Panc1 (cell line): ENCODE measurements at regions not wholly inside any gene's neighbourhood (a gene's known extent, or its start where the extent isn't known, plus 50 kb on each side); places are given as distances from the start of the nearest gene placed in this dataset.

Experiments
- ATAC-seq: fragments of 200-7000 bp; cut with Tn5 transposase; 2 replicates; pipeline ENCODE4 v1.9.1; 2020; ENCODE audit warnings: mild to moderate bottlenecking, moderate library complexity
- BruUV-seq: library from RNA; stranded (reverse); fragments of 400-500 nt; replicated peaks from 2 replicates; lab custom pipeline; 2021; lab: Mats Ljungman, UMichigan
- CTCF ChIA-PET: fragments of 300-600 bp; sonication (Branson Sonifier 250); formaldehyde crosslinking; loops from one replicate; lab custom pipeline; 2022; ENCODE audit warnings: antibody characterized with exemption; lab: Charles Lee
- POLR2A ChIA-PET: fragments of 300-600 bp; sonication (Branson Sonifier 250); formaldehyde crosslinking; loops from one replicate; lab custom pipeline; 2022; ENCODE audit warnings: antibody characterized with exemption; lab: Charles Lee
- DNase-seq: peaks from one replicate; pipeline ENCODE4 v3.0.0-alpha.2; 2010; ENCODE audit warnings: low read depth, low spot score
- H3K27ac ChIP-seq: 2 replicates; pipeline ENCODE4 v1.5.1; 2011; ENCODE audit warnings: mild to moderate bottlenecking, low read length, inconsistent platforms
- H3K27me3 ChIP-seq: fragments of 200-500 bp; sonication (Bioruptor generic); 2 replicates; pipeline ENCODE4 v1.6.0; 2014; ENCODE audit warnings: low read length, inconsistent platforms; ENCODE audit not compliant: control insufficient read depth, insufficient read depth
- H3K36me3 ChIP-seq: fragments of 200-500 bp; sonication (Bioruptor generic); 2 replicates; pipeline ENCODE4 v1.5.1; 2014; ENCODE audit warnings: inconsistent platforms, mild to moderate bottlenecking, low read length, moderate library complexity; ENCODE audit not compliant: control insufficient read depth, insufficient read depth
- H3K4me1 ChIP-seq: 2 replicates; pipeline ENCODE4 v1.5.1; 2011; ENCODE audit warnings: inconsistent platforms, mild to moderate bottlenecking, low read length, moderate library complexity; ENCODE audit not compliant: control insufficient read depth, insufficient read depth
- H3K4me3 ChIP-seq, 2 experiments: 2 replicates each; pipeline ENCODE4 v1.5.1; 2011 to 2012; ENCODE audit warnings: low read depth in 2 of 2, low read length in 2 of 2, mild to moderate bottlenecking in 2 of 2, inconsistent platforms in 1 of 2, moderate library complexity in 1 of 2
- H3K9me3 ChIP-seq: fragments of 200-500 bp; sonication (Bioruptor generic); 2 replicates; pipeline ENCODE4 v1.5.1; 2014; ENCODE audit warnings: low read depth, mild to moderate bottlenecking, inconsistent platforms, low read length, moderate library complexity; ENCODE audit not compliant: control insufficient read depth, insufficient read depth
- POLR2AphosphoS5 ChIP-seq: IDR thresholded peaks from 2 replicates; pipeline ENCODE4 v1.6.1; 2012; ENCODE audit warnings: mild to moderate bottlenecking, low read depth, low read length, moderate library complexity
- SIN3A ChIP-seq: IDR thresholded peaks from 2 replicates; pipeline ENCODE4 v1.6.1; 2012; ENCODE audit warnings: low read depth, mild to moderate bottlenecking, low read length, moderate library complexity, borderline replicate concordance; ENCODE audit not compliant: insufficient read depth
- TCF7L2 ChIP-seq: IDR thresholded peaks from 2 replicates; pipeline ENCODE4 v1.6.1; 2011; ENCODE audit warnings: mild to moderate bottlenecking, low read depth, low read length, inconsistent platforms
- in situ Hi-C: cut with HindIII; loops from 2 replicates; pipeline ENCODE4 v1.10.0; 2016; ENCODE audit warnings: low sequenced_read_pairs, low pct_unique_long_range_greater_than_20kb
- intact Hi-C: fragments of 100-400 bp; cut with micrococcal nuclease; formaldehyde crosslinking; loops from one replicate; pipeline ENCODE4 v1.10.0; 2022; ENCODE audit not compliant: unreplicated experiment
- TF ChIP-seq, protein P1 (sequence below), 2 experiments: IDR thresholded peaks; 2 replicates each; pipeline ENCODE4 v1.6.1; 2011 to 2012; ENCODE audit warnings: low read depth in 2 of 2, control low read depth in 1 of 2, low read length in 1 of 2, mild to moderate bottlenecking in 1 of 2, moderate library complexity in 1 of 2; ENCODE audit not compliant: insufficient read depth in 1 of 2
- TF ChIP-seq, protein P2 (sequence below): fragments of 450-650 bp; IDR thresholded peaks from 2 replicates; pipeline ENCODE4 v1.5.1; 2017; ENCODE audit warnings: mild to moderate bottlenecking

DNA sequence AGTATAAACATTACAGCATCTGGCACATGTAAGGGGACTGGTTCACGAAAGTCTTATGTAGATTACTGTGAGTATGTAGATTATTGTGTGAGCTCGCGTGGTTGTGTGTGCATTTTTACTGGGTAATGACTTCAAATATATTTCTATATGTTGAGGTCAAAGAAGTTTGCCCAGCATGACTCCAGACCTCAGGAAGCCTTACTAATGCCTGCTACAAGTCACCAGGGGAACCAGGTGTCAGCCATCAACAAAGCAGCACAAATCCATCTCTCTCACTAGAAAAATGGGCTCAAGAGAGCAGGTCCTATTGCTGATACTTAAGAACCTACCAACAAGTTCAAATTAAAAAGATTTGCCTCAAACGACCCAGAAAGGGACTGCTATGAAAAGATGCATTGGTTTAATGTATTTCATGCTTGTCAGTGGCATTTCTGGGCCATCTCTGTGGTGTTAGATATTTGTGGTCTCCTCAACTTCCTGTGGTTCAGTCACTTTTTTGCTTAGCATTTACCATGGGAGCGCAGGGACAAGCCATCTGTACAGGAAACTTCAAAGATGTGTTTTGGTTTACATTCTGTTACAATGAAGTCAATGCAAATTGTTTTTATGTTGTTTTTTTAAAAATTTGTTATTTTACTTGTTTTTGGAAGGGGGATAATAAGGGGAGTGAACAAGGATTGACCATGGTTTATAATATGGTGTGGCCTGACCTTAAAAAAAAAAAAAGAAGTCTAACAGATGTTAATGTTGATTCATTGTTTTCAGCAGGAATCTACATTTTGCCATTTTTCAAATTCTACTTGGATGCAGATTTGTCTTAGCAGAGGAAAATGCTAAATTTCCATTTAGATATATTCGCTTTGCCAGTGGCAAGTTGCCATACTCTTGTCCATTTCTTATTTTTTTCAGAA, 172.1 kb upstream of the ADAMTS9 start:
- DNase-seq, result no peak
- Histone ChIP-seq H3K36me3 (no peaks in the 10 kb centered on the region), H3K27ac (no peak overlapping the region), H3K4me3 (no peak overlapping the region), H3K27me3 (no peaks in the 10 kb centered on the region), H3K9me3 (no peaks in the 10 kb centered on the region), H3K4me1 (no peaks in the 10 kb centered on the region)
- ChIA-PET CTCF (no interaction called here), POLR2A (no interaction called here)
- intact Hi-C loops, result no loop called here
- ATAC-seq, result no peak
- TF ChIP-seq TCF7L2 (no peak), POLR2AphosphoS5 (no peak), SIN3A (no peak)
- TF ChIP-seq, protein P1, sequence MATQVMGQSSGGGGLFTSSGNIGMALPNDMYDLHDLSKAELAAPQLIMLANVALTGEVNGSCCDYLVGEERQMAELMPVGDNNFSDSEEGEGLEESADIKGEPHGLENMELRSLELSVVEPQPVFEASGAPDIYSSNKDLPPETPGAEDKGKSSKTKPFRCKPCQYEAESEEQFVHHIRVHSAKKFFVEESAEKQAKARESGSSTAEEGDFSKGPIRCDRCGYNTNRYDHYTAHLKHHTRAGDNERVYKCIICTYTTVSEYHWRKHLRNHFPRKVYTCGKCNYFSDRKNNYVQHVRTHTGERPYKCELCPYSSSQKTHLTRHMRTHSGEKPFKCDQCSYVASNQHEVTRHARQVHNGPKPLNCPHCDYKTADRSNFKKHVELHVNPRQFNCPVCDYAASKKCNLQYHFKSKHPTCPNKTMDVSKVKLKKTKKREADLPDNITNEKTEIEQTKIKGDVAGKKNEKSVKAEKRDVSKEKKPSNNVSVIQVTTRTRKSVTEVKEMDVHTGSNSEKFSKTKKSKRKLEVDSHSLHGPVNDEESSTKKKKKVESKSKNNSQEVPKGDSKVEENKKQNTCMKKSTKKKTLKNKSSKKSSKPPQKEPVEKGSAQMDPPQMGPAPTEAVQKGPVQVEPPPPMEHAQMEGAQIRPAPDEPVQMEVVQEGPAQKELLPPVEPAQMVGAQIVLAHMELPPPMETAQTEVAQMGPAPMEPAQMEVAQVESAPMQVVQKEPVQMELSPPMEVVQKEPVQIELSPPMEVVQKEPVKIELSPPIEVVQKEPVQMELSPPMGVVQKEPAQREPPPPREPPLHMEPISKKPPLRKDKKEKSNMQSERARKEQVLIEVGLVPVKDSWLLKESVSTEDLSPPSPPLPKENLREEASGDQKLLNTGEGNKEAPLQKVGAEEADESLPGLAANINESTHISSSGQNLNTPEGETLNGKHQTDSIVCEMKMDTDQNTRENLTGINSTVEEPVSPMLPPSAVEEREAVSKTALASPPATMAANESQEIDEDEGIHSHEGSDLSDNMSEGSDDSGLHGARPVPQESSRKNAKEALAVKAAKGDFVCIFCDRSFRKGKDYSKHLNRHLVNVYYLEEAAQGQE (IDR thresholded peaks at IDR 0.05; ENCODE audit: insufficient read depth in 1 of 2, low read depth in 2 of 2, low read length in 1 of 2), result no peak
- TF ChIP-seq, protein P2, sequence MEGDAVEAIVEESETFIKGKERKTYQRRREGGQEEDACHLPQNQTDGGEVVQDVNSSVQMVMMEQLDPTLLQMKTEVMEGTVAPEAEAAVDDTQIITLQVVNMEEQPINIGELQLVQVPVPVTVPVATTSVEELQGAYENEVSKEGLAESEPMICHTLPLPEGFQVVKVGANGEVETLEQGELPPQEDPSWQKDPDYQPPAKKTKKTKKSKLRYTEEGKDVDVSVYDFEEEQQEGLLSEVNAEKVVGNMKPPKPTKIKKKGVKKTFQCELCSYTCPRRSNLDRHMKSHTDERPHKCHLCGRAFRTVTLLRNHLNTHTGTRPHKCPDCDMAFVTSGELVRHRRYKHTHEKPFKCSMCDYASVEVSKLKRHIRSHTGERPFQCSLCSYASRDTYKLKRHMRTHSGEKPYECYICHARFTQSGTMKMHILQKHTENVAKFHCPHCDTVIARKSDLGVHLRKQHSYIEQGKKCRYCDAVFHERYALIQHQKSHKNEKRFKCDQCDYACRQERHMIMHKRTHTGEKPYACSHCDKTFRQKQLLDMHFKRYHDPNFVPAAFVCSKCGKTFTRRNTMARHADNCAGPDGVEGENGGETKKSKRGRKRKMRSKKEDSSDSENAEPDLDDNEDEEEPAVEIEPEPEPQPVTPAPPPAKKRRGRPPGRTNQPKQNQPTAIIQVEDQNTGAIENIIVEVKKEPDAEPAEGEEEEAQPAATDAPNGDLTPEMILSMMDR, result no peak
- in situ Hi-C loops, result no loop called here
- BruUV-seq, result no TSS peak

DNA sequence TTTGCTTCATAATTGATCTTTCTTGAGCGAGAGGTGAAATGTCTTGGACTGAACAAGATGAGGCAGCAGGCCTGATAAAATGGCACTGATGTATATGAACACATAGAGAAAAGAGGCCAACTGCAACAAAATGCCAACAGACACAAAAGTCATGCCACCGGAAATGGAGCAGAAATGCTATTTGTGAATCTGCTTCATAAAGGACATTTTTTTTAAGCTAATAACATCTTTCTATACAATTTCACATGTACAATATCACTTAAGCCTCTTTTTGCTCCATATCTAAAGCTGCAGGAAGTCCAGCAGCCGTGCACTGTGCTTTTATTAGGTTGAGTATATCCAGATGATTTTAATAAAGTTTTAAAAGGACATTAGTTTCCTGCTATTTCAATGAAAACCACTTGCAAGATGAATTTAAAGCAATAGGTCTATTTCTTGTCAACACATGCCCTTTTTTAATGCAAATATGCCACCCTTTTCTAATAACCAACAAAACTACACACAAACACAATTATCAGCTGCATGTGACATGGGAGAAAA, 169.2 kb upstream of the ADAMTS9 start:
- Histone ChIP-seq H3K4me1 (no peaks in the 10 kb centered on the region), H3K27ac (no peak overlapping the region), H3K4me3 (no peak overlapping the region), H3K9me3 (no peaks in the 10 kb centered on the region), H3K36me3 (no peaks in the 10 kb centered on the region), H3K27me3 (no peaks in the 10 kb centered on the region)
- ChIA-PET CTCF (no interaction called here), POLR2A (no interaction called here)
- TF ChIP-seq POLR2AphosphoS5, result no peak
- TF ChIP-seq, protein P2, result no peak
- TF ChIP-seq, protein P1 (IDR thresholded peaks at IDR 0.05; ENCODE audit: insufficient read depth in 1 of 2, low read depth in 2 of 2, low read length in 1 of 2), result no peak
- TF ChIP-seq TCF7L2, result no peak
- no peak for TF ChIP-seq SIN3A
- ATAC-seq (no peak), DNase-seq (no peak)
- BruUV-seq, result no TSS peak
- in situ Hi-C loops, result no loop called here
- intact Hi-C loops, result no loop called here
